ENCODE measurements at regions not wholly inside any gene's neighbourhood (a gene's known extent, or its start where the extent isn't known, plus 50 kb on each side); places are given as distances from the start of the nearest gene placed in this dataset.

DNA sequence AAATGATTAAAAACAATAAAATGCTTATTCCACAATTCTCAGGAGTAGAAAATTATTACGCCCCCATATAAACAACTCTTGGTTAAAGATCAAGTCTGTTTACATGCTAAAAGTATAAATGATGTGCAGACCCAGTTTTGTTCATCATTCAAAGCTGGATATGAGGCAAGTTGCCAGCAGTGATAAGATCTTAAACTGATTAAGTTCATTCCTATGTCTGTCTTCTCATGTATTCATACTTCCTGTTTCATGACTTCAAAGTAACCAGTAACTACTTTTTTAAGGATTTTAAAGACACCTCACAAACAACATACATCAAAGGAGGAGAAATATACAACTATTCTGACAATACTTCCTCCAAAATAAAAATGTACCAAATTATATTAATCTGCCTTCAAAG is 55.0 kb upstream of the ARHGAP32 start:
- TF ChIP-seq, protein P1, sequence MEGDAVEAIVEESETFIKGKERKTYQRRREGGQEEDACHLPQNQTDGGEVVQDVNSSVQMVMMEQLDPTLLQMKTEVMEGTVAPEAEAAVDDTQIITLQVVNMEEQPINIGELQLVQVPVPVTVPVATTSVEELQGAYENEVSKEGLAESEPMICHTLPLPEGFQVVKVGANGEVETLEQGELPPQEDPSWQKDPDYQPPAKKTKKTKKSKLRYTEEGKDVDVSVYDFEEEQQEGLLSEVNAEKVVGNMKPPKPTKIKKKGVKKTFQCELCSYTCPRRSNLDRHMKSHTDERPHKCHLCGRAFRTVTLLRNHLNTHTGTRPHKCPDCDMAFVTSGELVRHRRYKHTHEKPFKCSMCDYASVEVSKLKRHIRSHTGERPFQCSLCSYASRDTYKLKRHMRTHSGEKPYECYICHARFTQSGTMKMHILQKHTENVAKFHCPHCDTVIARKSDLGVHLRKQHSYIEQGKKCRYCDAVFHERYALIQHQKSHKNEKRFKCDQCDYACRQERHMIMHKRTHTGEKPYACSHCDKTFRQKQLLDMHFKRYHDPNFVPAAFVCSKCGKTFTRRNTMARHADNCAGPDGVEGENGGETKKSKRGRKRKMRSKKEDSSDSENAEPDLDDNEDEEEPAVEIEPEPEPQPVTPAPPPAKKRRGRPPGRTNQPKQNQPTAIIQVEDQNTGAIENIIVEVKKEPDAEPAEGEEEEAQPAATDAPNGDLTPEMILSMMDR (IDR thresholded peaks at IDR 0.05; ENCODE audit: poor library complexity, severe bottlenecking), result no peak
- no peak overlapping the region for H3K4me3 ChIP-seq (ENCODE audit: severe bottlenecking)
- DNase-seq (ENCODE audit: low spot score) (no peak), ATAC-seq (ENCODE audit: low read depth) (peak; percentile 41; the same call in 1 of the 3 replicates)
- peak overlapping the region; percentile 59 for H3K27ac ChIP-seq (ENCODE audit: poor library complexity, severe bottlenecking)
- H3K9me3 ChIP-seq (ENCODE audit: severe bottlenecking), result no peaks in the 10 kb centered on the region
- H3K27me3 ChIP-seq (ENCODE audit: insufficient read depth, poor library complexity, severe bottlenecking), result no peaks in the 10 kb centered on the region
- H3K4me1 ChIP-seq (ENCODE audit: insufficient read depth, poor library complexity, severe bottlenecking), result peaks cover 42% of the 10 kb centered on the region
- no peaks in the 10 kb centered on the region; the same call in 1 of the 2 replicates for H3K36me3 ChIP-seq (ENCODE audit: low read depth)

- TF ChIP-seq, protein P1 (IDR thresholded peaks at IDR 0.05; ENCODE audit: poor library complexity, severe bottlenecking), result no peak
- no peaks in the 10 kb centered on the region for H3K9me3 ChIP-seq (ENCODE audit: severe bottlenecking)
- ATAC-seq (ENCODE audit: low read depth), result no peak
- no peak overlapping the region for H3K4me3 ChIP-seq (ENCODE audit: severe bottlenecking)
- no peaks in the 10 kb centered on the region for H3K27me3 ChIP-seq (ENCODE audit: insufficient read depth, poor library complexity, severe bottlenecking)
- no peak overlapping the region for H3K27ac ChIP-seq (ENCODE audit: poor library complexity, severe bottlenecking)
- H3K4me1 ChIP-seq (ENCODE audit: insufficient read depth, poor library complexity, severe bottlenecking), result peaks cover 13% of the 10 kb centered on the region
- no peaks in the 10 kb centered on the region for H3K36me3 ChIP-seq (ENCODE audit: low read depth)
- no peak for DNase-seq (ENCODE audit: low spot score)
These were observed 50.7 kb upstream of the ARHGAP32 start for GRCh38 chr11:129242855-129243254.
